Prostate gland (tissue), 2 donors: ENCODE measurements at regions not wholly inside any gene's neighbourhood (a gene's known extent, or its start where the extent isn't known, plus 50 kb on each side); places are given as distances from the start of the nearest gene placed in this dataset.
A peak's percentile ranks its signal among the peaks of the same experiment; 100 is the strongest.

Source experiments
- DNase-seq: peaks from one replicate; pipeline ENCODE4 v3.0.0-alpha.2; 2019; ENCODE audit warnings: low spot score
- H3K27ac ChIP-seq, 2 donors: fragments of 200-600 bp; sonication (generic); 2 replicates each; pipeline ENCODE4 v1.5.1; 2017 to 2019
- H3K27me3 ChIP-seq: fragments of 200-600 bp; sonication (generic); replicated peaks from 2 replicates; pipeline ENCODE4 v1.5.1; 2019; ENCODE audit not compliant: insufficient read depth
- H3K36me3 ChIP-seq, 2 donors: fragments of 200-600 bp; sonication (generic); 1 replicate in 1 of 2; 2 replicates in 1 of 2; pipeline versions ENCODE4 v1.5.1 to v1.8.1; 2017 to 2019
- H3K4me1 ChIP-seq: fragments of 200-600 bp; sonication (generic); replicated peaks from 2 replicates; pipeline ENCODE4 v1.5.1; 2019
- H3K4me3 ChIP-seq, 2 donors: fragments of 200-600 bp; sonication (generic); 2 replicates each; pipeline ENCODE4 v1.5.1; 2017 to 2019
- H3K9me3 ChIP-seq: fragments of 200-600 bp; sonication (generic); 2 replicates; pipeline ENCODE4 v1.5.1; 2017
- CTCF ChIP-seq, 4 experiments: fragments of 200-600 bp in 2 of 4; fragments of 450-650 bp in 2 of 4; sonication (generic) in 2 of 4; IDR thresholded peaks; 1 replicate in 3 of 4; 2 replicates in 1 of 4; pipeline ENCODE4 v1.5.1; 2016 to 2019; ENCODE audit warnings: antibody characterized with exemption in 4 of 4, mild to moderate bottlenecking in 2 of 4, moderate library complexity in 2 of 4
- POLR2A ChIP-seq: fragments of 450-650 bp; IDR thresholded peaks from one replicate; pipeline ENCODE4 v1.6.1; 2016; ENCODE audit warnings: antibody characterized with exemption, mild to moderate bottlenecking
- POLR2AphosphoS5 ChIP-seq: sonication (generic); formaldehyde crosslinking; IDR thresholded peaks from one replicate; pipeline ENCODE4 v1.6.1; 2017; ENCODE audit warnings: antibody characterized with exemption
- WGBS: methylation state at CpG from one replicate; pipeline ENCODE4 v1.1.5; 2018; 5-methylcytosine and 5-hydroxymethylcytosine counted together
- intact Hi-C: fragments of 100-400 bp; cut with DNase I; formaldehyde crosslinking; loops from one replicate; pipeline ENCODE4 v1.14.2; 2022

GRCh38 chr3:139120086-139121056 is 75.7 kb upstream of the PRR23C start:
- DNase-seq, result no peak
- WGBS, result 70% methylated on average over 9 of the region's 9 CpGs
- Histone ChIP-seq H3K9me3 (no peaks in the 10 kb centered on the region), H3K4me1 (peaks cover 3% of the 10 kb centered on the region), H3K36me3 (no peaks in the 10 kb centered on the region), H3K4me3 (no peak overlapping the region), H3K27me3 (no peaks in the 10 kb centered on the region), H3K27ac (peak overlapping the region in 1 of 2 donors; percentile 40)
- no peak for TF ChIP-seq POLR2AphosphoS5
- TF ChIP-seq POLR2A, result no peak
- no peak for TF ChIP-seq CTCF (IDR thresholded peaks at IDR 0.05)
- intact Hi-C loops, result no loop called here

- intact Hi-C loops, result no loop called here
- H3K4me1 ChIP-seq, result peaks cover 3% of the 10 kb centered on the region
- no peaks in the 10 kb centered on the region for H3K27me3 ChIP-seq
- peak; percentile 58 for DNase-seq
- no peak overlapping the region for H3K4me3 ChIP-seq
- peak overlapping the region in 1 of 2 donors; percentile 40 for H3K27ac ChIP-seq
- no peaks in the 10 kb centered on the region for H3K9me3 ChIP-seq
- H3K36me3 ChIP-seq, result no peaks in the 10 kb centered on the region
- no peak for TF ChIP-seq CTCF (IDR thresholded peaks at IDR 0.05)
- TF ChIP-seq POLR2AphosphoS5, result peak; percentile 77
- TF ChIP-seq POLR2A, result no peak
- WGBS, result 47% methylated on average over 8 of the region's 8 CpGs
These were observed 77.0 kb upstream of the PRR23C start for GRCh38 chr3:139121513-139122220.

GRCh38 chr3:139122221-139122581 is 77.5 kb upstream of the PRR23C start:
- DNase-seq, result no peak
- H3K4me1 ChIP-seq, result peaks cover 3% of the 10 kb centered on the region
- WGBS, result 77% methylated on average over 3 of the region's 3 CpGs
- H3K27ac ChIP-seq, result no peak overlapping the region
- H3K9me3 ChIP-seq, result no peaks in the 10 kb centered on the region
- no peaks in the 10 kb centered on the region for H3K36me3 ChIP-seq
- intact Hi-C loops, result no loop called here
- H3K4me3 ChIP-seq, result no peak overlapping the region
- no peaks in the 10 kb centered on the region for H3K27me3 ChIP-seq
- TF ChIP-seq POLR2A, result no peak
- no peak for TF ChIP-seq CTCF (IDR thresholded peaks at IDR 0.05)
- no peak for TF ChIP-seq POLR2AphosphoS5

- intact Hi-C loops, result no loop called here
- DNase-seq, result no peak
- WGBS, result 97% methylated on average over 2 of the region's 2 CpGs
These were observed 77.9 kb upstream of the PRR23C start for GRCh38 chr3:139122612-139123011.

More at GRCh38 chr3:139122612-139123011, 77.9 kb upstream of the PRR23C start:
- H3K9me3 ChIP-seq, result no peaks in the 10 kb centered on the region
- TF ChIP-seq POLR2AphosphoS5 (no peak), CTCF (IDR thresholded peaks at IDR 0.05) (no peak), POLR2A (no peak)
- peaks cover 3% of the 10 kb centered on the region for H3K4me1 ChIP-seq
- no peak overlapping the region for H3K4me3 ChIP-seq
- H3K27me3 ChIP-seq, result no peaks in the 10 kb centered on the region
- H3K27ac ChIP-seq, result no peak overlapping the region
- no peaks in the 10 kb centered on the region for H3K36me3 ChIP-seq
